Stimulated activated CD8-positive, alpha-beta memory T cell treated with anti-CD3 and anti-CD28 coated beads, Interleukin-12 subunit alpha, Interleukin-12 subunit beta, amount 100 ng/mL, for 24 hours (primary cell): ENCODE measurements at regions not wholly inside any gene's neighbourhood (a gene's known extent, or its start where the extent isn't known, plus 50 kb on each side); places are given as distances from the start of the nearest gene placed in this dataset.
"Not testable (repeated sequence)": the region's sequence is repeated elsewhere in the genome, so short reads cannot be mapped to it uniquely, and the experiment has no call there.

ENCODE experiments used
- DNase-seq: peaks from one replicate; pipeline ENCODE4 v3.0.0-alpha.2; 2020; ENCODE audit errors: extremely low read depth

DNA sequence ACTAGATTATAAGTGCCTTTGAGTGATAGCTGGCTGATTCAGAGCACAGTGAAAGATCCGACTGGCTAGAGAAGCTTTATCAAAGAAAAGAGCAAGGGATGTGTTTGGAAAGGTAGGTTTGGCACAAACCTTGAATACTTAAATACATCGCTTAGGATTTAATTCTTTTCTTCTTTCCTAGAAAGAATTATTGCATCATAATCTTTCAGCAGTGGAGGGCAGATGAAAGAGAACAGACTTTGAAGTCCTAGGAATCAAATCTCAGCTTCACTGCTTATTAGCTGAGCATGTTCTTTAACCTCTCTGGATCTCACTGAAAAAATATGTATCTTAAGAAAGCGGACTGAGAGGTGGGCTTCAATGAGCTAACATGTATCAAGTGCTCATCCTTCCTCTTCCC, 122.8 kb downstream of the ZNF365 start:
- DNase-seq = no peak

DNA sequence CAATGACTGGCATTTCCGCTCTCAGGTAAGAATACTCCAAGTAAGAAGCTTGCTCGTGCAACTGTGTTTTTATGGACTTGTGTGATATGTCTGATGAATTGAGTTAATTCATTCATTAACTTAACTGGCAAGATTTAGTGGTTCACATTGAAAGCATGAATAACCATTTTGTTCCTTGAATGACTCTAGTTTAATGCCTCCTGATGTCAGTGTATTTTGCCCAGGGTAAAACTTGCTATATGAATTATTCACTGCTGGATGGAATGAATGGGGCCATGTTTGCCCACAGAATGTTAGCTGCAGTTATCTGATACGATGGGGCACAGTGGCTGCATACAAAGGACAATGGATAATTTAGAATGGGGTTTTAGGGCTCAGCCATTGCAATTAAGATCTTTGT, 124.1 kb downstream of the ZNF365 start:
- no peak for DNase-seq

DNA sequence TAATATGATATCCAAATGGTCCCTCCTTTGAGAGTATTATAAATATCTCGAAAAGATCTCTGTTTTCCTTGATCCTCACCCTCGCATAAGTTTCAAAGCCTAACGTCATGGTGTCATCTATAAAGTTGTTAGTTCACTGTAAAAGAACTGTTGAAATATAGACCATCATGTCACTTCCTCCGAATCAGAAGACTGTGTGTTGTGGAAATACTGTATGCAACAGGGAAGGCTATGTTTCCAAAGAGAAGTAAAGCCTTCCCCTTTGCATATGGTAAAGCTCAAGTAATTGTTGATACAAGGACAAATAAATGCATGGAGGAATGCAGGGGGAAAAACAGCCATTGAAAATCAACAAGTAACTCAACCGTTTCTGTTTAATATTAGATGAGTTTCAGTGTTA, 125.9 kb downstream of the ZNF365 start:
- DNase-seq = not testable (repeated sequence)

DNA sequence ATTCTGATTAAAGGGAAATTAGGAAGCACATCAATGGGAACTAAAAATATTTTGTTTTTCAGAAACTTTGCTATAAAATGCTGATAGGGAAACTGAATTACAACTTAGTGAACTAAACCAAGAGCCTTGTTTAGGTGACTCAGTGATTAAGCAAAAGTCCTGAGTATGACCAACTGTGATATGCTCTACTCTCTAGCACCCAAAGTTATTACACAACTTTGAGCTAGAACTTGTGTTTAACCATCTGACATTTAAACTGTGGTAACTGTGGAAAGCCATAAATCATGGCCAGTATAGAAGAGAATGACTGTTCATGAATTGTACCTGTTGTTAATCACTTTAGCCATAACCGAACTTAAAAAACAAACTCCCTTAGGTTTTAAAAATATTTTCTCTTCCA, 127.4 kb downstream of the ZNF365 start:
- DNase-seq = no peak

DNA sequence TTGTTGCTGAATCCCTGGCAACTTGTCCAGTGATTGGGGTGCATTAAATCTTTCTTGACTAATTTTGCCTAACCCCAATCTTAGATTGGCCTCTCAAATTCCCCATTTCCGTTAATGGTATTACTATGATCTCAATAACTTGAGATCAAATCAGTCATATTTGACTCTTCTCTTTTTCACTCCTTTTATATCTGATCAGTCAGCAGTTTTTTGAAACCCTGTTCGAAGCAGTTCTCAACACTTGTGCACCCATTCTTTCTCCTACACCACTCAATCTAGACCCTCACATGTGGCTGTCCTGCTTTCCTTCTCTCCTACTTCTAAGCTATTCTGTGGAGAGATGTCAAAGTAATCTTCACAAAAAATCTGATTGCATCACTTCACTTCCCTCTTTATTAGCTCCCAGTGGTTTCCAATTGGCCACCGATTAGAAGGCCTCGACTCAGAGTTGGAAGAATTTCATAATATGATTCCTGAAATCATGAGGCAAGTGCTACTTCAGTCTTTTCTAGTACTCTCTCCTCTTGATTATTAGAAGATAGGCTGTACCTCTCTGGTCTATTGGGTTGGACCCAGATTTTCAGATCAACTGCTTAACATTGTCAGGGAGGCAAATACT, 128.9 kb downstream of the ZNF365 start:
- no peak for DNase-seq

DNA sequence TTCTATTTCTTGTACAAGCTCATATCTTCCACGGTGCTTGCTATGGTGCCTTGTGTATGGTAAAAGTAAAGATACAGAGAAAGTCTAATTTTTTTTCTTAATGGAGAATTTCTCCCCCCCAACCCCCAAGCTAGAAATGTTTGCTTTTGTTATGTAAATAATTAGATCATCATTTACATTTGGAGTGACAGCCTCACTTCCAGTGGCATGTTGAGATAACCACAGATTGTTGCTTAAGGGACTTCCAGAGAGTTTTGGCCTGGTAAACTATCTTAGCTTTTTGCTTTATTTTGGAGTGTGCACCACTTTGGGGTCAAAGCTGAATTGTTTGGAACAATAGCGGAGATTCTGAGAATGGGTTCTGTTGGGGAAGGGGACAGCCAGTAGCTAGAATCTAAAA, 129.7 kb downstream of the ZNF365 start:
- DNase-seq = no peak

DNA sequence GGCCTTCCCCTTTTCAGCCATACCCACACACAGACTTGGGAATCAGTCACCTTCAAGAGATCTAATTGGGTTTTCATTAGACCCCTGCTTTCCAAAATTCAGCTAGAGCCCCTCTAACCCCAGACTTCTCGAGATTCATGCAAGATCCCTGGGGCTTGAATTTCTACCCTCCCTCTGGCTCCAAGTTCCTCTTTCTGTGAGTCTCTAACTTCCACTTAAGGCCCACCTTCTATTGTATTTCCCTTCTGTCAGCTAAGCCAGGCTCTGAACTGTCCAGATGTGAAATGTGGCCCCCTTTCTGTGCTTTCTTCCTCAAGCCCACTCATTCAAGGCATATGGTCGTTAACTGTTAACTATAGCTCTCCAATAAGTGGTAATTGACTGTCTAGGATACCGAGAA, 132.2 kb downstream of the ZNF365 start:
- DNase-seq = no peak

DNA sequence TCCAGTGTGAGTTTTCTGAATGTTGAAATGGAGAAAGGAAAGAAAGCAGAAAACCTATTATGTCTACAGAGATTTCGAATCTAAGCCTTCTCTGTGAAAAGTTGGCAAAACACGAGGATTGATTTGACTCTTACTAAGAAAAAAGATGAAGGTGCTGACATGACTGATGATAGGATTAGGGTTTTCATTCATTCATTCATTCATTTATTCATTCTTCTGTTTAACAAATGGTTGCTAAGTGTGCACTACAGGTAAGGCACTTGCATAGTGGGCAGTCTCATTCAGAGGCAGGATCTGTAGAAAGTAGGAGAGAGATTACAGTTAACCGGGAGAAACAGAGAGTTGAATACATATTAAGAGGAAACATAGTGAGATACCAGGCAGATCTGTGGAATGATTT, 137.1 kb downstream of the ZNF365 start:
- DNase-seq = no peak

DNA sequence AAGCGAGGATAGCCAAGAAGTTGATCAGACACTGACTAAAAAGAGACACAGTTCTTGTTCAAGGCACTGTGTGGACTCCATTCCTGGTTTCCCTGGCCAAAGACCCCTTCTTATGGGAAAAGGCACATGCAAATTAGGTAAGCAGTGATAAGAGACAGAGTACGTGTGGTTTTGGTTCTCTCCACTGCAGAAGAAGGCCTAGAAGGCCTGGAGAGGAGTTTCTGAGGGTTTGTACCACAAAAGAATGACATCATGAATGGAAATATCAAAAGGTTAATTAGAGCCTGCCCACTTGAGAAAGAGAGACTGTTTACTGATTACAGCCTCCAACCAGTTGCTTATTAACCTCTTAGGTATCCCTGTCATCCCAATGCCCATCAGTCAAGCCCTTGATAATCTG, 137.5 kb downstream of the ZNF365 start:
- DNase-seq = no peak

DNA sequence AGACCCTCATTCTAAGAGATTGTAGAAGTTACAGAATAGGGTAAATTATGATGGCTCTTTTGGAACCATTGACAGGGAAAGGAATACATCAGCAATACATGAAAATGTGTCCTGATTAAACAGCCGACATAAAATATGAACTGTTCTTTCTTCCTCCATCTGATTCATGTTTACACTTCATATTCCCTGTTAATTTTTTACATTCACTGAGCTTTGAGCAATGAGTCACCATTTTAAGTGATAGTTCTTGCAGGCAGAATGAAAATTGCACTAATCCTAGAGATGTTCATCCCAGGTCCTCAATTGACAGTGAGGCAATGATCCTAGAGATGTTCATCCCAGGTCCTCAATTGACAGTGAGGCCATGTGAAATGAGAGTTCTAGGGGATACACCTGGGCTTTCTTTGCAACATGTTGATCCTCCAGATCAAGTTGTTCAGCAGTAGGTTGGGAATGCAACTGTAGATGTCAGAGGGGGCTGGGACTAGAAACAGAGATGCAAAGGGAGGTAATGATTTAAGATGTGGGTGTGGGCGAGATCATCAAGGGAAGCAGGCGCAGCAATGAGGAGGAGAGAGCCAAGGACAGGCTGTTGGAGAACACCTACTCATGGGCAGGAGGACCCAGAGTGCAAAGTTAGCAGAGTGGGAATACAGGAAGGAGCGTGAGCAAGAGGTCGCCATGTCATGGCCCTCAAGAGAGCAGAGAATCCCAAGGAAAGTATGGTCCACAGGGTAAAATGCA, 138.7 kb downstream of the ZNF365 start:
- DNase-seq = no peak

DNA sequence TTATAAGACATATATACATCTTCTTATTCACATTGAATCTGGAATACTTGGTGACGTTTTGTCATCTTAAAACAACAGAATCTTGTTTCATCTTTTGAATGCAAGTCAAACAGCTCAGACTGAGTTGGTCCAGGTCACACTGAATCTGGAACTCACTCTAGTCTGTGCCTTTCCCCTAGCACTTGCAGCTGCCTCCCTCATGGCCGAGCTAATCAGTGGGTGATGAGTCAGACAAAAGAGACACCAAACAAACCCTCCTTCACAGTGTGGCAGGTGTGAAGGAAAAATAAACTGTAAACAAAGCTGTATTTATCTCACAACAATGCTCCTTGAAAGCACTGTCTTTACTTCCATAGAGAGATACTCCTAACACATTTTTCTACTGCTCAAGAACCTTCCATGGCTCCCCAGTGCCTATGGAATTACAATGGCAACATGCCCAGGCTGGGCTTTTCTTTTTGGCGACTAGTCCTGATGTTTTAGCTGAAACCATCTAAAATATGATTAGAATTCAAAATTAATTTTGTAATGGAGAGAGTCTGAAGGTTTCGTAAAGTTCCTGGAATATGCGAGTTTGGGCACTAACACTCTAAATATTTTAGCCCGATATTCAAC, 140.0 kb downstream of the ZNF365 start:
- no peak for DNase-seq

DNA sequence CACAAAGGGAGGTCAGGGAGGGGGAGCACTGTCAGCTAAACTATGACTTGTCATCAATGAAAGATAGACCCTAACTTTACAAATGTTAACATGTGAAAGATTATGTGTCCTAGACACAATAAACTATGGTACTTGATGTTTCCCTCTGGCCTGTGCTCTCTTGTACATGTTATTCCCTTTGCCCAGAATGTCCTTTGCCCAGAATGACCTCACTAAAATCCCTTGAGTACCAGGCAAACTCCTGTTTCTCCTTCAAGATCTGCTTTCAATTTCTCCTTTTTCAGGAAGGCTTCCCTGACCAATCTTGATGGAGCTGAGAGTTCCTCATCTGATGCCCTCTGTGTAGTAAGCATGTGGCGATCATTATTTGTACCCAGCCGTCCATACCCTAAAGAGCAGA, 143.1 kb downstream of the ZNF365 start:
- no peak for DNase-seq

DNA sequence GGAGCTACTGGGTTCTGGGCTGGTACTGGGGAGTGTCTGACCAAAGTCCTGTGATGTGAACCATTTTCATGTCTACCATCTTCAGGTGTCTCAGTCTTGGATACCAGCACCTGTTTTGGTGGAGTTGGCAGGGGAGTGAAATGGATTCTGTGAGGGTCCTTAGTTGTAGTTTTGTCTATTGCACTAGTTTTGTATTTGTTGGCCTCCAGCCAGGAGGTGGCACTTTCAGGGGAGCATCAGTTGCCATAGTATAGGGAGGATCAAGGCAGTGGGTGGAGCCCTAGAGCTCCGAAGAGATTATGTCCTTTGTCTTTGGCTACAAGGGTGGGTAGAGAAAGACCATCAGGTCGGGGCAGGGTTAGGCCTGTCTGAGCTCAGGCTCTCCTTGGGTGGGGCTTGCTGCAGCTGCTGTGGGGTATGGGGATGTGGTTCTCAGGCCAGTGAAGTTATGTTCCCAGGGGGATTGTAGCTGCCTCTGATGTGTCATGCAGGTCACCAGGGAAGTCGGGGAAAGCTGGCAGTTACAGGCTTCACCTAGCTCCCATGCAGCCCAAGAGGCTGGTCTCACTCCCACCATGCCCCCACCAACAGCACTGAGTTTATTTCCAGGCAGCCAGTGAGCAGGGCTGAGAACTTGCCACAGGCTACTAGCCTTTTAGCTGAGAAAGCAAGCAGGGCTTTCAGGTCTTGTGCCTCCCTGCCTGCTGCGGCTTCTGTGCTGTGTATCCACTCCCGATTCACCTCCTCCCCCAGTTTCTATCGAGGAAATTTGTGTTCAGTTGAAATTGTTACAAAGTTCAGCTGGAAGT, 153.1 kb downstream of the ZNF365 start:
- no peak for DNase-seq

DNA sequence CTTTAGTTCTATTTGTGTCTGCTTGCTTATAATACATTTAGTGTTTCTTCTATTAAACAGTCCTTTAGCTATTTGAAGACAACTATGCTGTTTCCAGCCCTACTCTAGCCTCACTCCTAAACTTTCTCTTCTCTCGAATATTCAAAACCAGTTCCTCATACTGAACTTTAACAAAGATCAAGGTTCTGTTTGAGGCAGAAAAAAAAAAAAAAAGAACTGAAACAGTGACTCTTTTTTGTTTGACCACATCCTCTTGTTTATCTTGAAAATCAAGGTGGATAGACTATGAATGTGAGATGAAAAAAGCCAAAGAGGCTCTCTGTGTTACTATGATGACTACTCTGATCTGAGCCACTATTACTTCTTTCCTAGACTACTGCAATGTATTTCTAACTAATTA, 154.3 kb downstream of the ZNF365 start:
- no peak for DNase-seq

DNA sequence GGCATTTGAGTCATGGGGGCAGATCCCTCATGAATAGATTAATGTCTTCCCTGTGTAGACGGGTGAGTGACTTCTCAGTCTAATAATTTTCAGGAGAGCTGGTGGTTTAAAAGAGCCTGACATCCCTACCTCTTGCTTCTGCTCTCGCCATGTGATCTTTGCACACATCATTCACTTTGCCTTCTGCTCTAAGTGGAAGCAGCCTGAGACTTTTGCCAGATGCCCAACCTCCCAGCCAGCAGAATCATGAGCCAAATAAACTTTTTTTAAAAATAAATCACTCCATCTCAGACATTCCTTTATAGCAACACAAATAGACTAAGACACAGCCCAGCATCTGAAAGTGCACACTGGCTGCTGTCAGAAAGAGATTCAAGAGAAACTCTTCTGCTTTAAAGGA, 155.2 kb downstream of the ZNF365 start:
- no peak for DNase-seq

DNA sequence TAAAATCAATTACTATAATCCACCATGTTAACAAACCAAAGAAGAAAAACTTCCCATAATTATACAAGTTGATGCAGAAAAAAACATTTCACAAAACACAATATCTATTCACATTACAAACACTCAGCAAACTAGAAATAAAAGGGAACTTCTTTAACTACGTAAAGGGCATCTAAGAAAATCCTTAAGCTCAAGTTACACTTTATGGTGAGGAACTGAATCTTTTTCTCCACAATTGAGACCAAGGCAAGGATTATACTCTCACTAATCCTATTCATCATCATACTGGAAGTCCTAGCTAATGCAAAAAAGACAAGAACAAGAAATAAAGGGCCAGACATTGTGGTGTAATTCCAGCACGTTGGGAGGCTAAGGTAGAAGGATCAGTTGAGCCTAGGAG, 159.9 kb downstream of the ZNF365 start:
- DNase-seq = no peak

DNA sequence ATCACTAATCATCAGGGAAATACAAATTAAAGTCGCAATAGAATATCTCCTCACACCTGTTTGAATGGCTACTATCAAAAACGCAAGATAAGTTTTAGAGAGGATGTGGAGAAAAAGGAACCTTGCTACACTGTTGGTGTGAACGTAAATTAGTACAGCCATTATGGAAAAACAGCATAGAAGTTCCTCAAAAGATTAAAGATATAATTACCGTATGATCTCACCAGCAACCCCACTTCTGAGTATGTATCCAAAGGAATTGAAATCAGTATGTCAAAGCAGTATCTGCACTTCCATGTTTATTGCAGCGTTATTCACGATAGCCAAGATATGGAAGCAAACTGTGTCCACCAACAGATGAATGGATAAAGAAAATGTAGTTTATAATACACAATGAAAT, 164.4 kb downstream of the ZNF365 start:
- no peak for DNase-seq

DNA sequence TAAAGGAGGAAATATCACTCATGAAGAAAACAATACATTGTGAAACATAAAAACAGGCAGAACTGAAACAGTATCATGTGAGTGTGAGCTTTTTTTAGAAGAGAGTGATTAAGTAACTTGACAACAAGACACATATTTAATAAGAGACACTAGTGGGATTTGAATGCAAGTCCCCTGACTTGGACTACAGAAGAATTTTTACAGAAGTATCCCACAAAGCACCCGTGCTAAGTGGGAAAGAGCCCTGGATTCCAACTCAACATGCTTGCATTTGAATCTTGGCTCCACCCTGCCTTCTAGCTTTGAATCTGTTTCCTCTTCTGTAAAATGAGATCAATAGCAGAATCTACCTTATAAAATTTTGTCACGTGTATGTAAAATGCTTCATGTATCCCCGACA, 166.2 kb downstream of the ZNF365 start:
- DNase-seq = no peak

DNA sequence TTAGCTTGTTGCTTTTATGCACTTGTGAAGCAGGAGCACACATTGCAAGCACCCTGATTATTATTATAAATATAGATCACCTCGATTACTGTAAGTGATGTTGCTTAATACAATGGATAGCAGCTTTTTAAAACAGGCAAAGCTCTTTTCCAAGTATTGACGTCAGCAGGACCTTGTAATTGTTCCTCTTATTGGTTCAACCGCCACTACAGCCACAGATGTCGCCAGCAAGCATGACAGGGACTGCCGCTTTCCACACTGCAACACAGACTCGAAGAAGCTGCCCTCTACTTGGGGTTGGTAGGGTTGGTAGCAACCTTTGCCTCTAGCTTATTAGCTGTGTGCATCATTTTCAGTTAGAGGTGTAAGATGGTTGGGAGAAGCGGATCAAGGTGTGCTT, 167.6 kb downstream of the ZNF365 start:
- no peak for DNase-seq

DNA sequence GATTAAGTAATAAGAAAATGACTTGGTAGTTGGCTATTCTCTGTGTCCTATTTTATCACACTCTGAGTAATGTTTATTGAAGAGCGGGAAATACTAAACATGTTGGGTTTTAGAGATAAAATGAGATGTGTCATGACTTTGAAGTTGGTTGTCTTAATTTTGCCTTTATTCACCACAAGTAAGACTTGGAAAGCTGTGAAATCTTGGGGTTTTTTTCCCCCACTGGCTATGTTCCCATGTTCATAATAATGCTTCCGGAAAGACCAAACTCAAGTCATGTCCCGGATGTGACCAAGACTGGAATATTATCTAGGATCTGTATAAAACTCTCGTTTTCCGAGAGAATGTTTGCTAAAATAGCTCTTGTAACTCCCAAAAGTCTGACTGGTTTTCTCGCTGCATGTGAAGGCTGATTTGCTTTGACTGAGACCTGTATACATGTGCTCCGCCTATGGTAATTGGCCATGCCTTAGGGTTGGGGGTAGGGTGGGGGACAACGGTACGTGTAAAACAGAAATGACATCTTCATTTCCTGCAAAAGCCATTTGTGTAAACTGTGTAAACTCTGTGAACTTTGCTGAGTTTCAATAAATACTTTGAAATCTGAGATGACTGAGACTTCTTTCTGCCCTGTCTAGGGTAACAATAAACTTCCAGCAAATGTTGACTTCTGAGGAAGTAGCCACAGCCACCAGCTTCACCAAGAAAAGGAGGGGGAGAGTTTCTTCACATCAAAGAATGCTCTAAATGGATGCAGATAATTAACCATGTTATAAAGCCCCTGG, 169.6 kb downstream of the ZNF365 start:
- DNase-seq = no peak

DNA sequence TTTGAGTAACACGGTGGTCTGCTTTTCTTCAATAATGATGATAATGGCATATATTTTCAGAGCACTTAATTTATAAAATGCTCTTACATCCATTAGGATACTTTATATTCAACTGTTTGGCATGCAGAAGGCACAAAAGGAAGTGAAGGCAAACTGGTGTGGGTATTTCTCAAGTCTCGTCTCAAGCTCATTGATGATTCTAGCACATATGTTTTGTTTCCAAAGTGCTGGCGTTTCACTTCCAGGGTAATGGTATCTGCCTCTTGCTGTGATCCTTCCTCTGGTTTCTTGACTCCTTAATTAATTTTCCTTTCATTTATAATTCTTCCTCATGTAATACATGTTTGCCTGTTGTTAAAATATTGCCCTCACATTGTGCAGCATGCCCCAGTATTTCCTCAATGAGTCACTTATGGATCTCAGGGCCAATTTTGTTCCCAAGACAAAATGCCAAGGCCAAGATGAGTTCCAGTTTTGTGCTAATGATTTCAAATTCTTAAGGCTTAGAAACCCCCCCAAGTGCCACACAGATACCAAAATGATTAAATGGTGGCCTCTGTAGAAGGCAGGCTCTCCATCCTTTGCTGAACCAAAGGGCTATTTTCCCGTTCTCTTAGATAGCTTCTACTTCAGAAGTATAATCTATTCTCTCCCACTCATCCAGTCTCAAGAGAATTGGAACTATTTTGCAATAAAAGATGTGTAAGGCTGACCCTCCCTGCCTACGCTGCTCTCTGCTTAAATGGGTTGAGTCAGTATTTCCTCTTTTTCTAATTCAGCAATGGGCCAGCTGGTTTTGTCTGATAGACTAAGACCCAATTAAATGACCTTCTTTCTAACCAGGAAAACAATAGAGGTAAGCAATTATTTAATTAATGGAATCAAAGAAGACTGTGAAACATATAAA, 171.2 kb downstream of the ZNF365 start:
- no peak for DNase-seq
